H1 (cell line): ENCODE measurements at regions not wholly inside any gene's neighbourhood (a gene's known extent, or its start where the extent isn't known, plus 50 kb on each side); places are given as distances from the start of the nearest gene placed in this dataset.

Experiments used
- CTCF ChIP-seq, 3 experiments: IDR thresholded peaks; 1 replicate in 2 of 3; 2 replicates in 1 of 3; pipeline versions ENCODE4 v1.5.1 to v1.6.1; 2011; ENCODE audit warnings: low read length in 3 of 3, mild to moderate bottlenecking in 3 of 3, inconsistent platforms in 2 of 3, low read depth in 1 of 3, moderate library complexity in 1 of 3; ENCODE audit not compliant: insufficient read depth in 1 of 3; ENCODE audit errors: control extremely low read depth in 1 of 3
- EZH2 ChIP-seq: fragments of 200-600 bp; sonication (generic); IDR thresholded peaks from 2 replicates; pipeline ENCODE4 v1.7.1; 2012; ENCODE audit warnings: low read depth, mild to moderate bottlenecking, moderate library complexity, low read length, inconsistent platforms; ENCODE audit not compliant: severe bottlenecking
- POLR2A ChIP-seq, 2 experiments: IDR thresholded peaks; 1 replicate in 1 of 2; 2 replicates in 1 of 2; pipeline ENCODE4 v1.6.1; 2011; ENCODE audit warnings: low read depth in 2 of 2, low read length in 2 of 2, mild to moderate bottlenecking in 2 of 2; ENCODE audit errors: control extremely low read depth in 1 of 2
- POLR2AphosphoS5 ChIP-seq: IDR thresholded peaks from 2 replicates; pipeline ENCODE4 v1.6.1; 2011; ENCODE audit warnings: low read depth, low read length
- RFX5 ChIP-seq: IDR thresholded peaks from 2 replicates; pipeline ENCODE4 v1.6.1; 2011; ENCODE audit warnings: low read depth, low read length, improper control_type of control experiment, borderline replicate concordance
- TAF1 ChIP-seq: IDR thresholded peaks from 2 replicates; pipeline ENCODE4 v1.6.1; 2011; ENCODE audit warnings: mild to moderate bottlenecking, low read depth, low read length
- YY1 ChIP-seq: IDR thresholded peaks from 2 replicates; pipeline ENCODE4 v1.6.1; 2011; ENCODE audit warnings: low read depth, mild to moderate bottlenecking, low read length

GRCh38 chrX:111013778-111014455, 82.1 kb upstream of the PAK3 start:
- TF ChIP-seq POLR2A (IDR thresholded peaks at IDR 0.05; ENCODE audit: control extremely low read depth in 1 of 2, low read depth in 2 of 2, low read length in 2 of 2) (no peak), EZH2 (no peak), CTCF (IDR thresholded peaks at IDR 0.05; ENCODE audit: control extremely low read depth in 1 of 3, insufficient read depth in 1 of 3, low read depth in 1 of 3, low read length in 3 of 3) (no peak), POLR2AphosphoS5 (no peak), TAF1 (no peak), YY1 (no peak), RFX5 (no peak)
